Esophagus muscularis mucosa (tissue), 4 donors: ENCODE measurements at regions not wholly inside any gene's neighbourhood (a gene's known extent, or its start where the extent isn't known, plus 50 kb on each side); places are given as distances from the start of the nearest gene placed in this dataset.
A peak's percentile ranks its signal among the peaks of the same experiment; 100 is the strongest.

ENCODE experiments used
- DNase-seq: peaks from one replicate; pipeline ENCODE4 v3.0.0-alpha.2; 2017; ENCODE audit errors: extremely low spot score
- H3K27ac ChIP-seq, 4 donors: fragments of 200-600 bp; sonication (generic); replicated peaks in 1 of 4; 1 replicate in 3 of 4; 2 replicates in 1 of 4; pipeline ENCODE4 v1.5.1; 2016 to 2019; ENCODE audit warnings: mild to moderate bottlenecking in 1 of 4
- H3K27me3 ChIP-seq, 4 donors: fragments of 200-600 bp; sonication (generic); one replicate each; pipeline versions ENCODE4 v1.5.1 to v1.6.0; 2016 to 2019
- H3K36me3 ChIP-seq, 4 donors: fragments of 200-600 bp; sonication (generic); one replicate each; pipeline ENCODE4 v1.5.1; 2016 to 2019
- H3K4me1 ChIP-seq, 4 donors: fragments of 200-600 bp; sonication (generic); one replicate each; pipeline ENCODE4 v1.5.1; 2016 to 2019
- H3K4me3 ChIP-seq, 4 donors: fragments of 200-600 bp; sonication (generic); 1 replicate in 2 of 4; 2 replicates in 2 of 4; pipeline ENCODE4 v1.5.1; 2016 to 2019; ENCODE audit warnings: mild to moderate bottlenecking in 4 of 4, moderate library complexity in 1 of 4
- H3K9me3 ChIP-seq, 4 donors: fragments of 200-600 bp; sonication (generic); 1 replicate in 3 of 4; 2 replicates in 1 of 4; pipeline ENCODE4 v1.5.1; 2016 to 2019
- CTCF ChIP-seq, 3 experiments: fragments of 200-600 bp in 2 of 3; fragments of 450-650 bp in 1 of 3; sonication (generic) in 2 of 3; IDR thresholded peaks; one replicate each; pipeline ENCODE4 v1.5.1; 2017 to 2019; ENCODE audit warnings: antibody characterized with exemption in 3 of 3, mild to moderate bottlenecking in 2 of 3, moderate library complexity in 1 of 3
- EP300 ChIP-seq: sonication (generic); formaldehyde crosslinking; IDR thresholded peaks from one replicate; pipeline ENCODE4 v1.6.1; 2017; ENCODE audit warnings: antibody characterized with exemption
- POLR2A ChIP-seq: fragments of 450-650 bp; IDR thresholded peaks from one replicate; pipeline ENCODE4 v1.6.1; 2017; ENCODE audit warnings: antibody characterized with exemption, moderate library complexity, mild to moderate bottlenecking, low read depth
- POLR2AphosphoS5 ChIP-seq, 2 donors: sonication (generic); formaldehyde crosslinking; IDR thresholded peaks; one replicate each; pipeline ENCODE4 v1.6.1; 2017; ENCODE audit warnings: antibody characterized with exemption in 2 of 2
- WGBS: methylation state at CpG from one replicate; pipeline ENCODE4 v1.1.5; 2018; 5-methylcytosine and 5-hydroxymethylcytosine counted together
- intact Hi-C: fragments of 100-400 bp; cut with DNase I; formaldehyde crosslinking; loops from one replicate; pipeline ENCODE4 v1.15.1; 2023

GRCh38 chr3:64360280-64360679, 135.0 kb upstream of the PRICKLE2 start:
- 89% methylated on average over 6 of the region's 6 CpGs for WGBS

DNA sequence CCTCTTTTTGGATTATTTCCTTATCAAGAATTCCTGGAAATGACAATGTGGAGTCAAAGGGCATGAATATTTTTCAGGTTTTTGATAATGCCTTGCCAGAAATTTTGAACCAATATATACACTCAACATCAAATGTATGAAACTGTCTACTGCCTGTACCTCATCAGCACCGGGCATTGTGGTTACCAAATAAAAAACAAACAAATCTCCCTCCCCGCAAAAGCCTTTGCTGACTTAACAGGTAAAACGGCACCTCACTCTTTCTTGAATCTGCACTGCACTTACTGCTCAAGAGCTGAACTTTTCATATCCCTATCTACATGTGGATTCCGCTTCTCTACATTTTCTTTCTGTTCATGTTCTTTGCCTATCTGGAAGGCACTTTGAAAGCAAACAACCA, 134.5 kb upstream of the PRICKLE2 start:
- Histone ChIP-seq H3K27me3 (no peaks in the 10 kb centered on the region), H3K4me1 (peaks cover 5 to 27% (median 17%) of the 10 kb centered on the region in 4 donors), H3K36me3 (no peaks in the 10 kb centered on the region), H3K27ac (no peak overlapping the region), H3K9me3 (no peaks in the 10 kb centered on the region), H3K4me3 (no peak overlapping the region)
- peak; percentile 31 for DNase-seq
- 91% methylated on average over 4 of the region's 4 CpGs for WGBS
- no peak for TF ChIP-seq POLR2AphosphoS5 (IDR thresholded peaks at IDR 0.05)
- no peak for TF ChIP-seq CTCF (IDR thresholded peaks at IDR 0.05)
- no peak for TF ChIP-seq POLR2A
- TF ChIP-seq EP300 = no peak
- intact Hi-C loops = no loop called here

More at GRCh38 chr3:64360280-64360679, 135.0 kb upstream of the PRICKLE2 start:
- Histone ChIP-seq H3K4me3 (no peak overlapping the region), H3K9me3 (no peaks in the 10 kb centered on the region), H3K36me3 (no peaks in the 10 kb centered on the region), H3K4me1 (peaks cover 5 to 21% (median 11%) of the 10 kb centered on the region in 4 donors), H3K27ac (no peak overlapping the region), H3K27me3 (no peaks in the 10 kb centered on the region)
- DNase-seq = peak; percentile 77
- intact Hi-C loops = no loop called here
- no peak for TF ChIP-seq POLR2A
- TF ChIP-seq POLR2AphosphoS5 (IDR thresholded peaks at IDR 0.05) = no peak
- TF ChIP-seq CTCF (IDR thresholded peaks at IDR 0.05) = no peak
- no peak for TF ChIP-seq EP300

DNA sequence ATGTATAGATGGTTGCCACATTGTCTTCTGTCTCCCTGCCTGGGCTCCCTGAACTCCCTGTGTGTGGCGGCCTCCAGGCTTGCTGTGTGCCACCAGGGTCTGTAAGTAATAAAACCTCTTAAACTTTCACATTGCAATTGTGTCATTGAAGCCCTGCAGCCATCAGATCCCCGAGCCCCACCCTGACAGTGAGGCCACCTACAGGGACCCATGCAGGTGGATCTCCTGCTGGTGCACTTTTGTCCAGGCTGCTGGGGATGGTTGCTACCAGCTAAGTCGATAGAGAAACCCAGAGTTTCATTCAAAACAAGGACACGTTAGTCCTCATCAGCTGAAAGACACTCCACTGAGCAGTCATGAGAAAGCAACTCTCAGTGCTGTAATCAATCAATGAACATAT, 133.6 kb upstream of the PRICKLE2 start:
- intact Hi-C loops = no loop called here
- no peaks in the 10 kb centered on the region for H3K27me3 ChIP-seq

DNA sequence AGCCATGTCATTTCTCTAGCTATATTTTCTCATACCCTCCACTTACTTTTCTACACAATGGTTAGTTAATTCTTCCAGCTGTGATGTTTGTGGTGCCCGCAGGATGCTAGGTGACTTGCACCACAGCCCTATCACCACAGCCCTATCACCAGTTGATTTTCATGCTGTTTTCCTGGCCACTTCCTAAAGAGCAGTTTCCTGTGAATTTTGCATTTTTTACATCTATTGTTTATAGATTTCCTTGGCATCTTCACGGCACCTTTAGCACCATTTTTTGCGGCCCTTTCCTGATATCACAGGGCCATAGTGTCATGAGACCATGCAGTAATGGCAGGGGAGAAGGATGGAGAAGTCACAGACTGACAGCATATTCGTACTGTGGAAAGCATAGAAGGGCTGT, 132.9 kb upstream of the PRICKLE2 start:
- H3K4me1 ChIP-seq = peaks cover 5 to 34% (median 25%) of the 10 kb centered on the region in 4 donors
- 58% methylated on average over 4 of the region's 4 CpGs for WGBS
- peak; percentile 45 for DNase-seq
- no peaks in the 10 kb centered on the region for H3K36me3 ChIP-seq
- H3K27me3 ChIP-seq = no peaks in the 10 kb centered on the region
- H3K9me3 ChIP-seq = no peaks in the 10 kb centered on the region
- intact Hi-C loops = no loop called here
- TF ChIP-seq CTCF (IDR thresholded peaks at IDR 0.05) (no peak), EP300 (no peak), POLR2A (no peak), POLR2AphosphoS5 (IDR thresholded peaks at IDR 0.05) (no peak)
- no peak overlapping the region for H3K27ac ChIP-seq
- H3K4me3 ChIP-seq = no peak overlapping the region

More for the DNA sequence above, 133.6 kb upstream of the PRICKLE2 start:
- TF ChIP-seq EP300 = no peak
- TF ChIP-seq POLR2AphosphoS5 (IDR thresholded peaks at IDR 0.05) = no peak
- no peak for TF ChIP-seq CTCF (IDR thresholded peaks at IDR 0.05)
- TF ChIP-seq POLR2A = no peak
- DNase-seq = peak; percentile 87
- 79% methylated on average over 3 of the region's 4 CpGs for WGBS
- H3K4me3 ChIP-seq = no peak overlapping the region
- no peaks in the 10 kb centered on the region for H3K9me3 ChIP-seq
- peaks cover 5 to 29% (median 19%) of the 10 kb centered on the region in 4 donors for H3K4me1 ChIP-seq
- no peak overlapping the region for H3K27ac ChIP-seq
- H3K36me3 ChIP-seq = no peaks in the 10 kb centered on the region

DNA sequence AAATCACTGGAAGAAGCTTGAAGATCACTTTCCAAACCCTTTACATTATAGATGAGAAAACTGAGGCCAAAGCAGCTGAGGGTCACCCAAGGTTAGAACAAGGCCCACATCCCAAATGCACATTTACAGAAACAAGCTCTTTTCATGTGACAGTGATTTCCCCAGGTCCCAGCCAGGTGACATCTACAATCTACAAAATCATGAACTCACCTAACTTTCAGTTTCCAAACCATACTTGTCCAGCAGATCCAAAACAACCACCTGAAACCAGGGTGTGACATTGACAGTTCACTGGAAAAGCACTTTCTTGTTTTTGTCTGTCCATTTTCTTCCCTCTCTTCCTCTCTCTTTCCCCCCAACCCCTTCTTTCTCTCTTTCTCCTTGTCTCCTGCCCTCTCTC, 132.2 kb upstream of the PRICKLE2 start:
- Histone ChIP-seq H3K4me3 (no peak overlapping the region), H3K27ac (no peak overlapping the region), H3K9me3 (no peaks in the 10 kb centered on the region), H3K27me3 (no peaks in the 10 kb centered on the region), H3K36me3 (no peaks in the 10 kb centered on the region), H3K4me1 (peaks cover 7 to 41% (median 32%) of the 10 kb centered on the region in 4 donors)
- intact Hi-C loops = no loop called here
- peak; percentile 29 for DNase-seq
- TF ChIP-seq POLR2A = no peak
- no peak for TF ChIP-seq POLR2AphosphoS5 (IDR thresholded peaks at IDR 0.05)
- no peak for TF ChIP-seq CTCF (IDR thresholded peaks at IDR 0.05)
- no peak for TF ChIP-seq EP300
